ENCODE measurements at regions not wholly inside any gene's neighbourhood (a gene's known extent, or its start where the extent isn't known, plus 50 kb on each side); places are given as distances from the start of the nearest gene placed in this dataset.
"Not testable (repeated sequence)": the region's sequence is repeated elsewhere in the genome, so short reads cannot be mapped to it uniquely, and the experiment has no call there.

GRCh38 chr4:71841336-71841735 is 57.5 kb upstream of the GC start:
- no peak overlapping the region for H3K4me3 ChIP-seq (ENCODE audit: low read depth, low read length)
- DNase-seq (ENCODE audit: low read depth): no peak

- no peak for DNase-seq (ENCODE audit: low read depth)
- H3K4me3 ChIP-seq (ENCODE audit: low read depth, low read length): no peak overlapping the region
Measured at GRCh38 chr4:71847300-71847699, 63.4 kb upstream of the GC start.

DNA sequence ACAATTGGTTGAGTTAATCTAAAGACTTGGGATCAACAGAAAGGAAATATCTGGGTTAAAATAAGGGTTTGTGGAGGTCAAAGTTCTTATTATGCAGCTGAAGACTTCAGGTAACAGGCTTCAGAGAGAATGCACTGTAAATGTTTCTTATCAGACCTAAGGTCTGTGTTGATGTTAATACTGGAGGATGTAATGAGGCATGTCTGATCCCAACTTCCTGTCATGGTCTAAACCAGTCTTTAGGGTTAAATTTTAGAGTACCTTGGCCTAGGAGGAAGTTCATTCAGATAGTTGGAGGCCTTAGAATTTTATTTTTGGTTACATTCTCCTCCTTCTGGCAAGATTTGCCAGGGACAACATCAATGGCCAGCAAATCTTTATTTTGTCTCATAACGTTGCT is 72.1 kb upstream of the GC start:
- no peak overlapping the region for H3K4me3 ChIP-seq (ENCODE audit: low read depth, low read length)
- DNase-seq (ENCODE audit: low read depth): no peak

- no peak overlapping the region for H3K4me3 ChIP-seq (ENCODE audit: low read depth, low read length)
- DNase-seq (ENCODE audit: low read depth): no peak
Measured at GRCh38 chr4:71857713-71858451, 74.0 kb upstream of the GC start.

GRCh38 chr4:71860643-71861042 is 76.8 kb upstream of the GC start:
- DNase-seq (ENCODE audit: low read depth): no peak

DNA sequence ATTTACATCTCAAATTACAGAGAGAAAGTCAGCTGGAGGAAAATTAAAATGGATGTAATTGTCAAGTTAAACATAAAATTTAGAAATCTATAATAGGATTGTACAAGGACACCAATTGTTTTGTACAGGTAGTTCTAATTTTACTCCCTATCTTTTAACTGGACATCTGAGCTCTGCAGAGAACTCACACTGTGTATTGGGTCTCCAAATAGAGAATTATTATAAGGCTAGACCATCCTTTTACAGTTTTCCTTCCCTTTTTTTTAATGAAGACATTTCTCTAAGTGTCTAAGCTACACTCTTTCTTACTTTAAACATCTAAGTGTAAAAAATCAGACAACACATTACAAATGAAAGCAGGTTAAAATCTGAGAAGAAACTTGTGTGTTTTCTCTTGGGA is 78.4 kb upstream of the GC start:
- DNase-seq (ENCODE audit: low read depth): no peak
- no peak overlapping the region for H3K4me3 ChIP-seq (ENCODE audit: low read depth, low read length)

More at GRCh38 chr4:71860643-71861042, 76.8 kb upstream of the GC start:
- H3K4me3 ChIP-seq (ENCODE audit: low read depth, low read length): no peak overlapping the region

GRCh38 chr4:71863457-71863856 is 79.6 kb upstream of the GC start:
- no peak for DNase-seq (ENCODE audit: low read depth)
- no peak overlapping the region for H3K4me3 ChIP-seq (ENCODE audit: low read depth, low read length)

GRCh38 chr4:71864380-71864779 is 80.5 kb upstream of the GC start:
- DNase-seq (ENCODE audit: low read depth): no peak
- no peak overlapping the region for H3K4me3 ChIP-seq (ENCODE audit: low read depth, low read length)

- DNase-seq (ENCODE audit: low read depth): no peak
- no peak overlapping the region for H3K4me3 ChIP-seq (ENCODE audit: low read depth, low read length)
Measured at GRCh38 chr4:71866212-71866885, 82.5 kb upstream of the GC start.

DNA sequence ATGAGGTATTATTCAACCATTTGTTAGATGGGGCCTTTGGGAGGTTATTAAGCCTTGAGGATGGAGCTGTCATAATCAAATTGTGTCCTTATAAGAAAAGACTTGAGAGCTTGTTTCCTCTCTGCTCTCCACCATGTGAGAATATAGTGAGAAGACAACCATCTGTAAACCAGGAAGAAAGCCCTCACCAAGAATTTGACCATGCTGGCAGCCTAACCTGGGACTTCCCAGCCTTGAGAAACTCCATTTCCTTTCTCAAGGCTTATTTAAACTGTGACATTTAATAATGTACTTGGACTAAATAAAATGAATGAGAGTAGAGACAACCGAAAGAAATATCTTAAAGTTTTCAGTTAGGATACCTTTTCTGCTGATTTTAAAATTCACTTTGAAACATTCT is 83.7 kb upstream of the GC start:
- no peak overlapping the region for H3K4me3 ChIP-seq (ENCODE audit: low read depth, low read length)
- no peak for DNase-seq (ENCODE audit: low read depth)

GRCh38 chr4:71870456-71870855 is 86.6 kb upstream of the GC start:
- no peak overlapping the region for H3K4me3 ChIP-seq (ENCODE audit: low read depth, low read length)
- DNase-seq (ENCODE audit: low read depth): no peak

- no peak overlapping the region for H3K4me3 ChIP-seq (ENCODE audit: low read depth, low read length)
- DNase-seq (ENCODE audit: low read depth): no peak
Measured at GRCh38 chr4:71872221-71872620, 88.3 kb upstream of the GC start.

- no peak overlapping the region for H3K4me3 ChIP-seq (ENCODE audit: low read depth, low read length)
- no peak for DNase-seq (ENCODE audit: low read depth)
Measured at GRCh38 chr4:71872767-71873415, 89.0 kb upstream of the GC start.

GRCh38 chr4:71878376-71878775 is 94.5 kb upstream of the GC start:
- H3K4me3 ChIP-seq (ENCODE audit: low read depth, low read length): no peak overlapping the region
- no peak for DNase-seq (ENCODE audit: low read depth)

- H3K4me3 ChIP-seq (ENCODE audit: low read depth, low read length): no peak overlapping the region
Measured at GRCh38 chr4:71882113-71882841, 98.4 kb upstream of the GC start.

DNA sequence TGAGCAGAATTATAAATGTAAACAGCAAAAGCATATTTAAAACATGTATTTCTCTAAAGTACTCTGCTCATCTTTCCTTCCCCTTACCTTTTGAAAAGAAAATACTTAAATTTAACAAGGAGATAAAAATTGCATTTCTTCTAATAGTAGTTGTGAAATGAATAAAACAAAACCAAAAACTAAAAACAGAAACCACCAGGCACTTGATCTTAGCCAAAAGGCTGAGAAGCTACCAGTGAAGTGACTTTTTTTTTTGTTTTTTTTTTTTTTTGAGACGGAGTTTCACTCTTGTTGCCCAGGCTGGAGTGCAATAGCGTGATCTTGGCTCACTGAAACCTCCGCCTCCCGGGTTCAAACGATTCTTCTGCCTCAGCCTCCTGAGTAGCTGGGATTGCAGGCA is 116.5 kb upstream of the GC start:
- not testable (repeated sequence) for H3K4me3 ChIP-seq (ENCODE audit: low read depth, low read length); DNase-seq (ENCODE audit: low read depth)

More at GRCh38 chr4:71882113-71882841, 98.4 kb upstream of the GC start:
- no peak for DNase-seq (ENCODE audit: low read depth)

DNA sequence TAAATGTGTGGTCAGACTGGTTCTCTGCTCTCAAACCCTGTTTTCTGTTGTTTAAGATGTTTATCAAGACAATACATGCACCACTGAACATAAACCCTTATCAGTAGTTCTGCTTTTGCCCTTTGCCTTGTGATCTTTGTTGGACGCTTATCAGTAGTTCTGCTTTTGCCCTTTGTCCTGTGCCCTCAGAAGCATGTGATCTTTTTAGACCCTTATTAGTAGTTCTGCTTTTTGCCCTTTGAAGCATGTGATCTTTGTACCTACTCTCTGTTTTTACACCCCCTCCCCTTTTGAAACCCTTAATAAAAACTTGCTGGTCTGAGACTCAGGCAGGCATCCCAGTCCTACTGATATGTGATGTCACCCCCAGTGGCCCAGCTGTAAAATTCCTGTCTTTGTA is 121.7 kb upstream of the GC start:
- H3K4me3 ChIP-seq (ENCODE audit: low read depth, low read length); DNase-seq (ENCODE audit: low read depth): not testable (repeated sequence)

GRCh38 chr4:71906096-71906495 is 122.2 kb upstream of the GC start:
- no peak overlapping the region for H3K4me3 ChIP-seq (ENCODE audit: low read depth, low read length)
- no peak for DNase-seq (ENCODE audit: low read depth)

DNA sequence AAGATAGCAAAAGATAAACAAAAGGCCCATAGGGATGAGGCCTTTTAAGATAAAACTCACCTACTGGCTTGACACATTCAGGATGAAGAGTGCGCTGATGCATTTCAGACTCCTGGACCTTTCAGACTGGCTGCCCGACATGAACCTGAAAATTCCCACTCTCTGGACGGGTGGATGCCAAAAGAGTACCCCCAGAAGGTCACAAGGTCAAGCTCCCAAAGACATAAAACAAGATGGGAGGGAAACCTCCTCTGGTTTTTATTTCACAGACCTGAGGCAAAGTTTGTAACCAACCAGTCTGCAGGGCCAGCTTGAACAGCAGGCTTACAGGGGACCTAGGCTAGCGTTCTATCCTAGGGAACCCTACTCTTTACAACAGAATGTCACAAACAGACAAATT is 123.2 kb upstream of the GC start:
- DNase-seq (ENCODE audit: low read depth): no peak
- no peak overlapping the region for H3K4me3 ChIP-seq (ENCODE audit: low read depth, low read length)

DNA sequence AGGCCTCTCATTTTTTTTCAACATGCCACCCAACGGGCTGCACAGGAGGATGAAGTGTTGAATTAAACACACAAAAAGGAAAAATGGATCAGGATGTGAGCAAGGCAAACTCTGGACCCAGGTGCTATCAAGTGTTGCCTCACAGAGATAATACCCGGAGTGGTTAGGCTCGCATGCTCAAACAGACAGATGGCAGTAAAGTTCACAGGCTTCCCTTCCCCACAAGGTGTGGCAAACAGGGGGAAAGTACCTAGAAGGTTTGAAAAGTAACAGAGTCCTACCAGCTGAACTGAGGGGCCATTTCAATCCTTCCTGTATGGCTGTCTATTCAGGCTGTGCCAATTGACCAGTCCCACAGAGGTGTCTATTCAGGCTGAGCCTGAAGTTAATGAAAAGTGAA is 123.9 kb upstream of the GC start:
- no peak overlapping the region for H3K4me3 ChIP-seq (ENCODE audit: low read depth, low read length)
- DNase-seq (ENCODE audit: low read depth): no peak

Data from skeletal muscle cell (primary cell).